DND-41 (cell line): ENCODE measurements at regions not wholly inside any gene's neighbourhood (a gene's known extent, or its start where the extent isn't known, plus 50 kb on each side); places are given as distances from the start of the nearest gene placed in this dataset.

Experiments
- CTCF ChIP-seq: IDR thresholded peaks from 2 replicates; pipeline ENCODE4 v1.5.1; 2012; ENCODE audit warnings: borderline replicate concordance, low read length, moderate library complexity, mild to moderate bottlenecking; ENCODE audit not compliant: poor library complexity, severe bottlenecking; ENCODE audit errors: extremely low read depth
- EZH2 ChIP-seq: IDR thresholded peaks from 3 replicates; pipeline ENCODE4 v1.6.1; 2012; ENCODE audit warnings: borderline replicate concordance, low read depth, mild to moderate bottlenecking, moderate library complexity, low read length, inconsistent platforms; ENCODE audit not compliant: severe bottlenecking

GRCh38 chr17:12209632-12210191, 189.0 kb downstream of the MAP2K4 start:
- no peak for TF ChIP-seq CTCF
- TF ChIP-seq EZH2: no peak
